GM19395 (cell line): ENCODE measurements at regions not wholly inside any gene's neighbourhood (a gene's known extent, or its start where the extent isn't known, plus 50 kb on each side); places are given as distances from the start of the nearest gene placed in this dataset.
"Not testable (repeated sequence)": the region's sequence is repeated elsewhere in the genome, so short reads cannot be mapped to it uniquely, and the experiment has no call there.

Experiments used
- ATAC-seq: cut with Tn5 transposase; IDR thresholded peaks from one replicate; pipeline ENCODE4 v1.9.1; 2021; ENCODE audit warnings: mild to moderate bottlenecking, moderate library complexity; ENCODE audit not compliant: unreplicated experiment

GRCh38 chr3:519026-519425, 322.5 kb downstream of the CHL1 start:
- no peak for ATAC-seq

- ATAC-seq = no peak
Measured at GRCh38 chr3:522888-523287, 326.3 kb downstream of the CHL1 start.

- no peak for ATAC-seq
Measured at GRCh38 chr3:525415-525814, 328.9 kb downstream of the CHL1 start.

GRCh38 chr3:535566-536416, 339.2 kb downstream of the CHL1 start:
- ATAC-seq = peak; percentile 91

- ATAC-seq = peak; percentile 40
Measured at GRCh38 chr3:536417-536813, 339.9 kb downstream of the CHL1 start.

- no peak for ATAC-seq
Measured at GRCh38 chr3:541062-541801, 344.7 kb downstream of the CHL1 start.

- ATAC-seq = no peak
Measured at GRCh38 chr3:542021-542420, 345.5 kb downstream of the CHL1 start.

- ATAC-seq = no peak
Measured at GRCh38 chr3:549636-550035, 353.1 kb downstream of the CHL1 start.

- ATAC-seq = no peak
Measured at GRCh38 chr3:550471-550870, 353.9 kb downstream of the CHL1 start.

- peak; percentile 99 for ATAC-seq
Measured at GRCh38 chr3:557972-558371, 361.4 kb downstream of the CHL1 start.

GRCh38 chr3:567488-568185, 371.1 kb downstream of the CHL1 start:
- ATAC-seq = no peak

GRCh38 chr3:579529-579928, 383.0 kb downstream of the CHL1 start:
- not testable (repeated sequence) for ATAC-seq

- ATAC-seq = not testable (repeated sequence)
Measured at GRCh38 chr3:589066-589465, 392.5 kb downstream of the CHL1 start.

- peak; percentile 84 for ATAC-seq
Measured at GRCh38 chr3:597304-597703, 400.7 kb downstream of the CHL1 start.

GRCh38 chr3:597746-598145, 401.2 kb downstream of the CHL1 start:
- ATAC-seq = not testable (repeated sequence)

- ATAC-seq = not testable (repeated sequence)
Measured at GRCh38 chr3:607480-607879, 410.9 kb downstream of the CHL1 start.

- ATAC-seq = no peak
Measured at GRCh38 chr3:621714-622113, 425.2 kb downstream of the CHL1 start.

- ATAC-seq = no peak
Measured at GRCh38 chr3:622314-622713, 425.8 kb downstream of the CHL1 start.

GRCh38 chr3:623914-624545, 427.5 kb downstream of the CHL1 start:
- no peak for ATAC-seq

- peak; percentile 80 for ATAC-seq
Measured at GRCh38 chr3:632571-633170, 436.1 kb downstream of the CHL1 start.

- ATAC-seq = no peak
Measured at GRCh38 chr3:634511-634910, 437.9 kb downstream of the CHL1 start.
